ENCODE measurements at regions not wholly inside any gene's neighbourhood (a gene's known extent, or its start where the extent isn't known, plus 50 kb on each side); places are given as distances from the start of the nearest gene placed in this dataset.
"Not testable (repeated sequence)": the region's sequence is repeated elsewhere in the genome, so short reads cannot be mapped to it uniquely, and the experiment has no call there.

GRCh38 chr16:66265048-66265415, 101.5 kb upstream of the CDH5 start:
- DNase-seq = no peak

- no peak for DNase-seq
Observed at GRCh38 chr16:66264311-66265047, 102.0 kb upstream of the CDH5 start.

GRCh38 chr16:66263973-66264310, 102.5 kb upstream of the CDH5 start:
- no peak for DNase-seq

- no peak for DNase-seq
Observed at GRCh38 chr16:66263168-66263972, 103.1 kb upstream of the CDH5 start.

- no peak for DNase-seq
Observed at GRCh38 chr16:66262253-66263167, 104.0 kb upstream of the CDH5 start.

- DNase-seq = no peak
Observed at GRCh38 chr16:66261826-66262225, 104.7 kb upstream of the CDH5 start.

GRCh38 chr16:66260522-66261254, 105.8 kb upstream of the CDH5 start:
- no peak for DNase-seq

- no peak for DNase-seq
Observed at GRCh38 chr16:66258916-66259845, 107.3 kb upstream of the CDH5 start.

GRCh38 chr16:66256919-66257318, 109.6 kb upstream of the CDH5 start:
- no peak for DNase-seq

- no peak for DNase-seq
Observed at GRCh38 chr16:66255647-66256046, 110.8 kb upstream of the CDH5 start.

- no peak for DNase-seq
Observed at GRCh38 chr16:66254751-66255150, 111.7 kb upstream of the CDH5 start.

GRCh38 chr16:66254106-66254505, 112.4 kb upstream of the CDH5 start:
- DNase-seq = no peak

GRCh38 chr16:66251476-66252160, 114.9 kb upstream of the CDH5 start:
- no peak for DNase-seq

GRCh38 chr16:66250686-66251431, 115.6 kb upstream of the CDH5 start:
- no peak for DNase-seq

GRCh38 chr16:66247516-66248481, 118.7 kb upstream of the CDH5 start:
- DNase-seq = no peak

GRCh38 chr16:66245868-66246267, 120.6 kb upstream of the CDH5 start:
- DNase-seq = no peak

GRCh38 chr16:66245072-66245471, 121.4 kb upstream of the CDH5 start:
- no peak for DNase-seq

GRCh38 chr16:66242672-66243071, 123.8 kb upstream of the CDH5 start:
- no peak for DNase-seq

- DNase-seq = not testable (repeated sequence)
Observed at GRCh38 chr16:66242206-66242605, 124.3 kb upstream of the CDH5 start.
